ENCODE measurements at regions not wholly inside any gene's neighbourhood (a gene's known extent, or its start where the extent isn't known, plus 50 kb on each side); places are given as distances from the start of the nearest gene placed in this dataset.
"Not testable (repeated sequence)": the region's sequence is repeated elsewhere in the genome, so short reads cannot be mapped to it uniquely, and the experiment has no call there.

DNA sequence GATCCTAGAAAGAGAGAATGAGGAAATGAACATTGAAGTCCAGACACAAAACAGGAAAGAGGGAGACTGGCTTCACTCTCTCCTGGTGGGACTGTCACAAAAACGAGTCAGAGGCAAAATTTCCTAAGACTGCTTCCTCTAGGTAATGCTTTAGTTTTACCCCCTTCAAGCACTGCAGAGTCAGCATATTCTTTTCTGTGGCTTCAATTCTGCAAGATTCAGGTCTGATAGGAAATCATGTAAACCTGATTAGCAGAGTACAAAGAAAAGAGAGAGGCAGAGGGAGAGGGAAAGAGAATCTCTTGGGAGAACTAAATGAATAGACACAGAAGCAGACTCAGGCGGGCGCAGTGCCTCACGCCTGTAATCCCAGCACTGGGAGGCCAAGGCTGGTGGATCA, 145.7 kb upstream of the VKORC1L1 start:
- TF ChIP-seq CTCF (IDR thresholded peaks at IDR 0.05; ENCODE audit: low read depth, low read length); EZH2phosphoT487 (IDR thresholded peaks at IDR 0.05; ENCODE audit: low read depth): not testable (repeated sequence)

Data from OCI-LY3 (cell line).